ENCODE measurements at regions not wholly inside any gene's neighbourhood (a gene's known extent, or its start where the extent isn't known, plus 50 kb on each side); places are given as distances from the start of the nearest gene placed in this dataset.
A peak's percentile ranks its signal among the peaks of the same experiment; 100 is the strongest.

DNA sequence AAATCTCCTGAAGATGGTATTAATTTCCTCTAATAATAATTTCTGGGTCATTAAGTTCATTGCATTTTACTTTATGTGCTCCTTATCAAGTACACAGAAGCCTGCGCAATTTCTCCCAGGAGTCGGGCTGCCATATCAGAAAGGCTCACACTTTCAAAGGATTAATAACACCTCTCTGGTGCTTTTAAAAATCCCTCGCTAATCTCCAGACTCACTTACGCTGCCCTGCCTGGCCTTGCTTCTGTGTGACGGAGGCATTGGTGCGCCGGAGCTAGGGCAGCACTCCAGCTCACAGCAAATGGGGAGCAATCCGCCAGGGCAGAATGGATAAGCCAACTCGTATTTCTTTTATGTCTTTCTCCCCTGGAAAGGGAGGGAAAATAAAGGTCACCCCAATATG, 300.8 kb downstream of the EFNB2 start:
- no peaks in the 10 kb centered on the region for H3K36me3 ChIP-seq (ENCODE audit: control insufficient read depth, insufficient read depth, low read length, severe bottlenecking)
- H3K9me3 ChIP-seq (ENCODE audit: control insufficient read depth, low read length): peaks cover 3% of the 10 kb centered on the region
- H3K4me1 ChIP-seq (ENCODE audit: control insufficient read depth, insufficient read depth, low read length): no peaks in the 10 kb centered on the region
- no peaks in the 10 kb centered on the region for H3K27me3 ChIP-seq (replicated peaks; ENCODE audit: control insufficient read depth, insufficient read depth, low read length)
- no peak overlapping the region for H3K4me3 ChIP-seq (ENCODE audit: low read length)
- DNase-seq (ENCODE audit: low read depth): no peak
- no peak overlapping the region for H3K9ac ChIP-seq (ENCODE audit: low read length)

DNA sequence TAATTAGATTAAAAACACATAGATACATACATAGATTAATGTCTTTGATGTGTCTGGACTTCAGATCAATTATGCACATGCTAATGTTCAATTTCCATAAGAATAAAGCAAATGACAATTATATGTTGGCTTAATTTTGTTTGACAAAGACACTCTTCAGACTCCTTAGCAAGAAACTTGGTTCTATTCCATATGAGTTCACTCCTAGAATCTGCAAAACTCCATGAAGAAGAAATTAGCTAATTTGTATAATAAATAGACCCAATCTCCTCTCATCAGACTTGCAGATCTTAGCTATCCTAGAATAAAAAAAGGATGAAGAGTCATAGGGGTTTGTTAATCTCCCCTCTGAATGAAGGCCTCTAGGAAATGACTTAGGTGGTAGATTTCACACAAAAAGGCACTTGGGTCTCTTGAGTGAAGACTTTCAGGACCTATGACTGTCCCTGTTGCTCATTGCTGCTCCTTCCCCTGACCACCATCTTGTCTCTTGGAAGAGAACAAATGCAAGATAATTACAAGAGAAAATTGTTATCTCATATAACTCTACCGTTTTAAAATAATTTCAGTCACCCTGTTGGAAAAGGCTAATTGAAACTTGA, 302.2 kb downstream of the EFNB2 start:
- H3K4me3 ChIP-seq (ENCODE audit: low read length): no peak overlapping the region
- H3K9me3 ChIP-seq (ENCODE audit: control insufficient read depth, low read length): peaks cover 3% of the 10 kb centered on the region
- DNase-seq (ENCODE audit: low read depth): no peak
- no peak overlapping the region for H3K9ac ChIP-seq (ENCODE audit: low read length)
- H3K27me3 ChIP-seq (replicated peaks; ENCODE audit: control insufficient read depth, insufficient read depth, low read length): no peaks in the 10 kb centered on the region
- no peaks in the 10 kb centered on the region for H3K4me1 ChIP-seq (ENCODE audit: control insufficient read depth, insufficient read depth, low read length)
- H3K36me3 ChIP-seq (ENCODE audit: control insufficient read depth, insufficient read depth, low read length, severe bottlenecking): no peaks in the 10 kb centered on the region

DNA sequence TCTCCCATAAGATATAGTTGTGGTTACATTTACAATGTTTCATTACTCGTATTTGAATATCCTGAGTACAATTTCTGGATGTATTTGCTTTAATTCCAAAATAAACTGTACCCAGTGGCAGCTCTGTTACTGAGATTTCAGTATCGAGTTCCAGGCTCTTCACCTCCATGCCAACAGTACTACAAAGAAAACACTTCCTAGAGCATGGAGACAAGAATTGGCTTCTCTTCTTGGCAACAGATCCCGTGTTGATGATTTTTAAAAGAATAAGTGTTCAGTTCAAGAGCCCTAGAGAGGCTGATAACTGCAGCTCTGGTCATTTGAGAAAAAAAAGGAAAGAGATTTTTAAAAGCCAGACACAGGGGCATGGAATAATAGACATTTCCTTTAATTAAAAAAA, 302.8 kb downstream of the EFNB2 start:
- Histone ChIP-seq H3K9me3 (ENCODE audit: control insufficient read depth, low read length) (peaks cover 3% of the 10 kb centered on the region), H3K4me3 (ENCODE audit: low read length) (no peak overlapping the region), H3K4me1 (ENCODE audit: control insufficient read depth, insufficient read depth, low read length) (no peaks in the 10 kb centered on the region), H3K27me3 (replicated peaks; ENCODE audit: control insufficient read depth, insufficient read depth, low read length) (no peaks in the 10 kb centered on the region), H3K36me3 (ENCODE audit: control insufficient read depth, insufficient read depth, low read length, severe bottlenecking) (no peaks in the 10 kb centered on the region), H3K9ac (ENCODE audit: low read length) (no peak overlapping the region)
- no peak for DNase-seq (ENCODE audit: low read depth)

DNA sequence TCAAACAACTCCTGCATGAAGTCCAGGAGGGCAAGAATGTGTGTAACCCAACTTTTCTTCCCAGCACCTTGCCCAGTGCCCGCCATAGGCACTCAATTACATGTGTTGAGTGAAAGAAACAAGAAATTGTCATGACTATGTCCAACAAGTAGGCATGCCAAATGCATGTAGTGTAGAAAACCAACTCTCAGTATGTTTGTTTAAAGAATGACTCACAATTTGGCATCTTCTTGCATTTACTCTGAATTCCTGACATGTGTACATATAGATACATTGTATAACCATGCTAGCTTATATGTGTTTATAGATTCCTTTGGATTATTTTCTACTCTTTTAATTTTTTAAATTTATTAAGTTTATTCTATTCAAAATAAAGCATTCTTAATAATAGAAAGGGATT, 305.0 kb downstream of the EFNB2 start:
- H3K36me3 ChIP-seq (ENCODE audit: control insufficient read depth, insufficient read depth, low read length, severe bottlenecking): no peaks in the 10 kb centered on the region
- H3K4me1 ChIP-seq (ENCODE audit: control insufficient read depth, insufficient read depth, low read length): no peaks in the 10 kb centered on the region
- peaks cover 3% of the 10 kb centered on the region for H3K9me3 ChIP-seq (ENCODE audit: control insufficient read depth, low read length)
- H3K4me3 ChIP-seq (ENCODE audit: low read length): no peak overlapping the region
- peak; percentile 62 for DNase-seq (ENCODE audit: low read depth)
- no peaks in the 10 kb centered on the region for H3K27me3 ChIP-seq (replicated peaks; ENCODE audit: control insufficient read depth, insufficient read depth, low read length)
- H3K9ac ChIP-seq (ENCODE audit: low read length): no peak overlapping the region

DNA sequence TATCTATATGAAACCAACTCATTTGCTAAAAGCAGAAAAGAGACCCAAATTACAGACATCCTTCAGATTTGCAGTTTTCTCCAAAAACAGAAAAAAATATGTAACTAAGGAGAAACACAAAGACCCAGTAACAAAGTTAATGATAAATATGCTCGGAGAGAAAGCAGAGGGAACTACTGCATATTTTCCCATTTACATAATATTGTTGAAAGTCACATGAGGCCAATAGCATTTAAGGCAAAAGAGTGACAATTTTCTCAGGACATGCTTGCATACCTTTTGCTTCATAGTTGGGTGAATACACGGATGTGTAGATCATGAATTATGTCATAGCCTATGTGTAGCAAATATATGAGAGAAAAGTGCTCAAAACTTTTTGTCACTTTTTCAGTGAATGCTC, 310.3 kb downstream of the EFNB2 start:
- Histone ChIP-seq H3K36me3 (ENCODE audit: control insufficient read depth, insufficient read depth, low read length, severe bottlenecking) (no peaks in the 10 kb centered on the region), H3K4me3 (ENCODE audit: low read length) (no peak overlapping the region), H3K27me3 (replicated peaks; ENCODE audit: control insufficient read depth, insufficient read depth, low read length) (no peaks in the 10 kb centered on the region), H3K9me3 (ENCODE audit: control insufficient read depth, low read length) (no peaks in the 10 kb centered on the region), H3K4me1 (ENCODE audit: control insufficient read depth, insufficient read depth, low read length) (no peaks in the 10 kb centered on the region), H3K9ac (ENCODE audit: low read length) (no peak overlapping the region)
- no peak for DNase-seq (ENCODE audit: low read depth)

DNA sequence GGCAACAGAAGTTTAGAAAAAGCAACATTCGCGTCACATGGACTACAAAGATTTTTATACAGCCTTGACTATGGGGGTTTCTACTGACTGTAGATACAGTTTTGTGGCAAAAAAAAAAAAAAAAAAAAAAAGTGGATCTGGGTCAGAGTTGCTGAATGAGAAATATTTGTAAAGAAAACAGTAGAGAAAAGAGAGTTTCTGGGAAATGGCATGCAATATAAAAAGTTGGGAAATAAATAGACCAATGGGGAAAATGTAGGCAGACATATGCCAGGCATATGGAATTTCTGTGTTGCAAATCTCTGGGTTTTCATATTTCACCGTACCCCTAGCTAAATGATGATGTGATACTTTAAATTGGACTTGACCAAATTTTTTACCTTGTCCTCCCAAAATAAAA, 315.3 kb downstream of the EFNB2 start:
- H3K36me3 ChIP-seq (ENCODE audit: control insufficient read depth, insufficient read depth, low read length, severe bottlenecking): no peaks in the 10 kb centered on the region
- no peaks in the 10 kb centered on the region for H3K9me3 ChIP-seq (ENCODE audit: control insufficient read depth, low read length)
- H3K9ac ChIP-seq (ENCODE audit: low read length): no peak overlapping the region
- no peaks in the 10 kb centered on the region for H3K27me3 ChIP-seq (replicated peaks; ENCODE audit: control insufficient read depth, insufficient read depth, low read length)
- peak; percentile 56 for DNase-seq (ENCODE audit: low read depth)
- H3K4me3 ChIP-seq (ENCODE audit: low read length): no peak overlapping the region
- no peaks in the 10 kb centered on the region for H3K4me1 ChIP-seq (ENCODE audit: control insufficient read depth, insufficient read depth, low read length)

DNA sequence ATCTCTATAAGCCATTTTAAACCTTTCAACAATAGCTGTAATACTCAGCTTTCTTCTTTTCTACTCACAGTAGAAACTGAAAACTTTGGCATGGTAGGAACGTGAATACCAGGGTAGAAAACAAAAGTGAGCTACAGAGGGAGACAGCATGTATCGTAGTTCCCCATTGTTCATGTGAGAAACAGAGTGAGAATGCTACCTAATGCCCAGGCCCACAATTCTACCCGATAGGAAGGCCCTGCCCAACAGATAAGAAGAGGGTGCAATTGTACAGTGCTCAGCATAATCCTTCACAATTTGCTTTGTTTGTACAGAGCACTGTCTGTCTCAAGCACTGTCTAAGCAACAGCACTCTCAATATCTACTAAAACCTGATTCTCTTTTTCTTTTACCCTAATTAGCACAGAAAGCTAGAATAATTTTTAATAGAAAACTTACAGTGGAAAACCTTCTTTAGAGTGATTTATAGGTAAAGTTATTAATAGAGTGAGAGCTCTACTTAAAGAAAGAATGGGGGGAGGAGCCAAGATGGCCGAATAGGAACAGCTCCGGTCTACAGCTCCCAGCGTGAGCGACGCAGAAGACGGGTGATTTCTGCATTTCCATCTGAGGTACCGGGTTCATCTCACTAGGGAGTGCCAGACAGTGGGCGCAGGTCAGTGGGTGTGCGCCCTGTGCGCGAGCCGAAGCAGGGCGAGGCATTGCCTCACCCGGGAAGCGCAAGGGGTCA, 322.3 kb downstream of the EFNB2 start:
- Histone ChIP-seq H3K4me1 (ENCODE audit: control insufficient read depth, insufficient read depth, low read length) (peaks cover 9% of the 10 kb centered on the region), H3K4me3 (ENCODE audit: low read length) (no peak overlapping the region), H3K27me3 (replicated peaks; ENCODE audit: control insufficient read depth, insufficient read depth, low read length) (no peaks in the 10 kb centered on the region), H3K9me3 (ENCODE audit: control insufficient read depth, low read length) (no peaks in the 10 kb centered on the region), H3K36me3 (ENCODE audit: control insufficient read depth, insufficient read depth, low read length, severe bottlenecking) (no peaks in the 10 kb centered on the region), H3K9ac (ENCODE audit: low read length) (no peak overlapping the region)
- no peak for DNase-seq (ENCODE audit: low read depth)

DNA sequence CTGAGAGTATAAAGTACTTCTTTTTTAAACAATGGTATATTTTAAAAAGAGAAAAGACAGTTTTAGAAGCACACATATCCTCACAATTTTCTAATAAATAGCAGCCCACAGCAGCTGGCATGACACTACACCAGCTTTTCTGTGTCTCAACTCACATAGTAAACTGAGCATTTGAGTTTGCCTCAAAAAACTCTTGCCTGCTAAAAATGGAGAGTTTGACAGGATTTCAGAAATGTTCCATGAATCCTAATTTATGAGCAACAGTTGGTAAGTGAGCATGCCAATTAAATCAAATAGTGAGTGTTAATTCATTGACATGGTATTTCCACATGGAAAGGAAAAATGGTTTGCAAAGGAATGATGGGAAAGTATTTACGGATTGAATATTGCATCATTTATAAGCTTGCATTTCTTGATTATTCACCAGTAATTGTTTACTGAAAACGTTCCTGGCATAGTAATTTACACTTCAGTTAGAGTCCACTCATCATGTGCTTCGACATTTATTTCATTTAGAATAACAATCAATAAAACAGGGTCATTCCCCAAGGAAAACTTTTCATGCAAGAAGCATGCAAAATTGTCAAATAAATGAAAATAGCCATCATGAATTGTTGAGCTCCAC, 323.0 kb downstream of the EFNB2 start:
- H3K36me3 ChIP-seq (ENCODE audit: control insufficient read depth, insufficient read depth, low read length, severe bottlenecking): no peaks in the 10 kb centered on the region
- peaks cover 9% of the 10 kb centered on the region for H3K4me1 ChIP-seq (ENCODE audit: control insufficient read depth, insufficient read depth, low read length)
- H3K4me3 ChIP-seq (ENCODE audit: low read length): no peak overlapping the region
- DNase-seq (ENCODE audit: low read depth): no peak
- no peak overlapping the region for H3K9ac ChIP-seq (ENCODE audit: low read length)
- H3K9me3 ChIP-seq (ENCODE audit: control insufficient read depth, low read length): no peaks in the 10 kb centered on the region
- H3K27me3 ChIP-seq (replicated peaks; ENCODE audit: control insufficient read depth, insufficient read depth, low read length): no peaks in the 10 kb centered on the region

DNA sequence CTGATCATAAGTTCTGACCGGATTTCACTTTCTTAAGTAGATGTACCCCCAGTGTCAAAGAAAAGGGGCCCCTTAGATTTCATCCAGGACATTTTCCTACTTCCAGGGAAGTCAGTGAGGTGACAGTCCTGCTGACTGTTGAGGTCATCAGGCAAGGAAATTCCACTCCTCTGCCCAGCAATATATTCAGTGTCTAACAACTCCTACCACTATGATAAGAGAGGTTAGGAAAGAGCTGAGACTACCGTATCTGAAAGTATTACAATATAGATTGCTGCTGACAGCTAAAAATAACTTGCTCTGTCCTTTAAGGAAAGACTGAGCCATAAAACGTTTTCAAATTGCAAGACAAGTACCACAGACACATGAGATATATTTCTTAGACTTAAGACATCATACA, 325.1 kb downstream of the EFNB2 start:
- H3K4me3 ChIP-seq (ENCODE audit: low read length): no peak overlapping the region
- DNase-seq (ENCODE audit: low read depth): no peak
- no peaks in the 10 kb centered on the region for H3K27me3 ChIP-seq (replicated peaks; ENCODE audit: control insufficient read depth, insufficient read depth, low read length)
- no peak overlapping the region for H3K9ac ChIP-seq (ENCODE audit: low read length)
- no peaks in the 10 kb centered on the region for H3K9me3 ChIP-seq (ENCODE audit: control insufficient read depth, low read length)
- peaks cover 9% of the 10 kb centered on the region for H3K4me1 ChIP-seq (ENCODE audit: control insufficient read depth, insufficient read depth, low read length)
- no peaks in the 10 kb centered on the region for H3K36me3 ChIP-seq (ENCODE audit: control insufficient read depth, insufficient read depth, low read length, severe bottlenecking)

DNA sequence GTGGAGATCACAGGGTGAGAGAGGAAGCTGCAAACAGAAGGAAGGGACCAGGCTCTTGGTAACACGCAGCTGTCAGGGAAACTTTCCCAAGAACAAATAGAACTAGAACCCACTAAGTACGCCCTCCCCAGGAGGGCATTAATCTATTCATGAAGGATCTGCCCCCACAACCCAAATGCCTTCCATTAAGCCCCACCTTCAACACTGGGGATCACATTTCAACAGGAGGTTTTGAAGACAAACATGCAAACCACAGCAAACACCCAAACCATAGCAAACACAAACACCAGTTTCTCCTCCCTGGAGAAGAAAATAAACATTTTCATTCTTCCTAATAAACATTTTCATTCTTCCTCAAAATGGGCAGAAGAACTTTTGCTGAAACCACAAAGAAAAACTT, 329.6 kb downstream of the EFNB2 start:
- Histone ChIP-seq H3K4me1 (ENCODE audit: control insufficient read depth, insufficient read depth, low read length) (no peaks in the 10 kb centered on the region), H3K9ac (ENCODE audit: low read length) (no peak overlapping the region), H3K4me3 (ENCODE audit: low read length) (no peak overlapping the region), H3K36me3 (ENCODE audit: control insufficient read depth, insufficient read depth, low read length, severe bottlenecking) (no peaks in the 10 kb centered on the region), H3K9me3 (ENCODE audit: control insufficient read depth, low read length) (no peaks in the 10 kb centered on the region), H3K27me3 (replicated peaks; ENCODE audit: control insufficient read depth, insufficient read depth, low read length) (no peaks in the 10 kb centered on the region)
- no peak for DNase-seq (ENCODE audit: low read depth)

DNA sequence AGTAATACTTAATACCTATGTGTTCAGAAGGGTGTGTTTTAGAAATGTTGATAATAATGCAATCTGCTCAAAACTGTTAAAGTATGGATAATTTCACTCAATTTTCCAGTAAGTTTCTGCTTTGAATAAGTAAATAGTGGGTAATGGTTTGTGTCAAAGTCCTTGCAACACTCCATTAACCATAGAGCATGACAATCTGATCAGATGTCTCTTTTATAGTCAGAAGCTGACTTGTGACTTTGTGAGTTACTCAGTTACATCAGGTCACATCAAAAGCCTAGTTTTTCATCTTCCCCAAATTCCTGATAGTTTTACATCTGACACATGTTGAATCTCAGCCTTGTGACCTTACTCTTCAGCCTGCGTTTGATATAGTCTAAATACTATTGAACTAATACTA, 338.0 kb downstream of the EFNB2 start:
- Histone ChIP-seq H3K9me3 (ENCODE audit: control insufficient read depth, low read length) (peaks cover 3% of the 10 kb centered on the region), H3K27me3 (replicated peaks; ENCODE audit: control insufficient read depth, insufficient read depth, low read length) (no peaks in the 10 kb centered on the region), H3K9ac (ENCODE audit: low read length) (no peak overlapping the region), H3K36me3 (ENCODE audit: control insufficient read depth, insufficient read depth, low read length, severe bottlenecking) (no peaks in the 10 kb centered on the region), H3K4me1 (ENCODE audit: control insufficient read depth, insufficient read depth, low read length) (no peaks in the 10 kb centered on the region), H3K4me3 (ENCODE audit: low read length) (no peak overlapping the region)
- no peak for DNase-seq (ENCODE audit: low read depth)

Data from adipocyte (in vitro differentiated cells).